ENCODE measurements at regions not wholly inside any gene's neighbourhood (a gene's known extent, or its start where the extent isn't known, plus 50 kb on each side); places are given as distances from the start of the nearest gene placed in this dataset.

GRCh38 chr4:124903995-124904722, 191.6 kb upstream of the ANKRD50 start:
- no peaks in the 10 kb centered on the region for H3K27me3 Mint-ChIP-seq
- no peak overlapping the region for H3K27ac Mint-ChIP-seq
- no peaks in the 10 kb centered on the region for H3K4me1 Mint-ChIP-seq
- peaks cover 1 to 4% (median 2%) of the 10 kb centered on the region in 3 donors for H3K9me3 Mint-ChIP-seq
- H3K4me3 Mint-ChIP-seq: no peak overlapping the region
- H3K36me3 Mint-ChIP-seq: no peaks in the 10 kb centered on the region

- H3K27me3 Mint-ChIP-seq: no peaks in the 10 kb centered on the region
- no peak overlapping the region for H3K27ac Mint-ChIP-seq
- H3K9me3 Mint-ChIP-seq: peaks cover 0 to 6% (median 3%) of the 10 kb centered on the region in 3 donors
- H3K4me1 Mint-ChIP-seq: no peaks in the 10 kb centered on the region
- no peaks in the 10 kb centered on the region for H3K36me3 Mint-ChIP-seq
- H3K4me3 Mint-ChIP-seq: no peak overlapping the region
Observed at GRCh38 chr4:124902001-124902515, 189.5 kb upstream of the ANKRD50 start.

GRCh38 chr4:124899997-124900396, 187.5 kb upstream of the ANKRD50 start:
- no peak overlapping the region for H3K4me3 Mint-ChIP-seq
- peaks cover 2 to 7% (median 2%) of the 10 kb centered on the region in 3 donors for H3K9me3 Mint-ChIP-seq
- H3K27me3 Mint-ChIP-seq: no peaks in the 10 kb centered on the region
- H3K27ac Mint-ChIP-seq: no peak overlapping the region
- H3K36me3 Mint-ChIP-seq: no peaks in the 10 kb centered on the region
- no peaks in the 10 kb centered on the region for H3K4me1 Mint-ChIP-seq

GRCh38 chr4:124890522-124890921, 178.0 kb upstream of the ANKRD50 start:
- Mint-ChIP-seq H3K27ac (no peak overlapping the region), H3K4me3 (no peak overlapping the region), H3K36me3 (no peaks in the 10 kb centered on the region), H3K27me3 (no peaks in the 10 kb centered on the region), H3K9me3 (peaks cover 2 to 5% (median 2%) of the 10 kb centered on the region in 3 donors), H3K4me1 (no peaks in the 10 kb centered on the region)

GRCh38 chr4:124887739-124888138, 175.2 kb upstream of the ANKRD50 start:
- Mint-ChIP-seq H3K27me3 (no peaks in the 10 kb centered on the region), H3K36me3 (no peaks in the 10 kb centered on the region), H3K4me3 (no peak overlapping the region), H3K9me3 (peaks cover 2 to 3% (median 2%) of the 10 kb centered on the region in 3 donors), H3K4me1 (no peaks in the 10 kb centered on the region), H3K27ac (no peak overlapping the region)

GRCh38 chr4:124884316-124884715, 171.8 kb upstream of the ANKRD50 start:
- peaks cover 0 to 3% (median 1%) of the 10 kb centered on the region in 3 donors for H3K9me3 Mint-ChIP-seq
- H3K36me3 Mint-ChIP-seq: no peaks in the 10 kb centered on the region
- H3K27ac Mint-ChIP-seq: no peak overlapping the region
- no peaks in the 10 kb centered on the region for H3K4me1 Mint-ChIP-seq
- H3K27me3 Mint-ChIP-seq: no peaks in the 10 kb centered on the region
- no peak overlapping the region for H3K4me3 Mint-ChIP-seq

GRCh38 chr4:124883632-124884031, 171.1 kb upstream of the ANKRD50 start:
- Mint-ChIP-seq H3K9me3 (peaks cover 0 to 3% (median 1%) of the 10 kb centered on the region in 3 donors), H3K36me3 (no peaks in the 10 kb centered on the region), H3K4me3 (no peak overlapping the region), H3K27me3 (no peaks in the 10 kb centered on the region), H3K27ac (no peak overlapping the region), H3K4me1 (no peaks in the 10 kb centered on the region)

GRCh38 chr4:124879195-124879594, 166.7 kb upstream of the ANKRD50 start:
- H3K9me3 Mint-ChIP-seq: peaks cover 6 to 8% (median 7%) of the 10 kb centered on the region in 3 donors

GRCh38 chr4:124874172-124874450, 161.6 kb upstream of the ANKRD50 start:
- peaks cover 1% of the 10 kb centered on the region for H3K36me3 Mint-ChIP-seq
- H3K4me1 Mint-ChIP-seq: peaks cover 0 to 2% (median 0%) of the 10 kb centered on the region in 3 donors
- H3K27me3 Mint-ChIP-seq: no peaks in the 10 kb centered on the region
- peaks cover 7 to 9% (median 8%) of the 10 kb centered on the region in 3 donors for H3K9me3 Mint-ChIP-seq
- H3K4me3 Mint-ChIP-seq: no peak overlapping the region
- no peak overlapping the region for H3K27ac Mint-ChIP-seq

More at GRCh38 chr4:124879195-124879594, 166.7 kb upstream of the ANKRD50 start:
- H3K27ac Mint-ChIP-seq: no peak overlapping the region
- H3K4me1 Mint-ChIP-seq: peaks cover 0 to 2% (median 0%) of the 10 kb centered on the region in 3 donors
- peaks cover 1% of the 10 kb centered on the region for H3K36me3 Mint-ChIP-seq
- no peaks in the 10 kb centered on the region for H3K27me3 Mint-ChIP-seq
- H3K4me3 Mint-ChIP-seq: no peak overlapping the region

GRCh38 chr4:124873361-124874171, 161.0 kb upstream of the ANKRD50 start:
- Mint-ChIP-seq H3K27me3 (no peaks in the 10 kb centered on the region), H3K4me3 (no peak overlapping the region), H3K9me3 (peaks cover 7 to 9% (median 8%) of the 10 kb centered on the region in 3 donors), H3K36me3 (peaks cover 1% of the 10 kb centered on the region), H3K4me1 (peaks cover 0 to 2% (median 0%) of the 10 kb centered on the region in 3 donors), H3K27ac (no peak overlapping the region)

GRCh38 chr4:124872659-124873058, 160.1 kb upstream of the ANKRD50 start:
- Mint-ChIP-seq H3K27ac (no peak overlapping the region), H3K36me3 (peaks cover 3% of the 10 kb centered on the region), H3K27me3 (no peaks in the 10 kb centered on the region), H3K9me3 (peaks cover 6 to 9% (median 8%) of the 10 kb centered on the region in 3 donors), H3K4me3 (no peak overlapping the region), H3K4me1 (peaks cover 0 to 2% (median 0%) of the 10 kb centered on the region in 3 donors)

- Mint-ChIP-seq H3K4me3 (no peak overlapping the region), H3K4me1 (no peaks in the 10 kb centered on the region), H3K27ac (no peak overlapping the region), H3K27me3 (no peaks in the 10 kb centered on the region), H3K9me3 (peaks cover 0 to 5% (median 0%) of the 10 kb centered on the region in 3 donors), H3K36me3 (peaks cover 1% of the 10 kb centered on the region)
Observed at GRCh38 chr4:124869961-124870495, 157.5 kb upstream of the ANKRD50 start.

- peaks cover 1% of the 10 kb centered on the region for H3K36me3 Mint-ChIP-seq
- H3K4me1 Mint-ChIP-seq: no peaks in the 10 kb centered on the region
- H3K27ac Mint-ChIP-seq: no peak overlapping the region
- H3K9me3 Mint-ChIP-seq: peaks cover 0 to 4% (median 0%) of the 10 kb centered on the region in 3 donors
- H3K27me3 Mint-ChIP-seq: no peaks in the 10 kb centered on the region
- H3K4me3 Mint-ChIP-seq: no peak overlapping the region
Observed at GRCh38 chr4:124868495-124868894, 156.0 kb upstream of the ANKRD50 start.

GRCh38 chr4:124867536-124867935, 155.0 kb upstream of the ANKRD50 start:
- peaks cover 0 to 2% (median 0%) of the 10 kb centered on the region in 3 donors for H3K9me3 Mint-ChIP-seq
- no peak overlapping the region for H3K4me3 Mint-ChIP-seq
- H3K27ac Mint-ChIP-seq: no peak overlapping the region
- H3K27me3 Mint-ChIP-seq: no peaks in the 10 kb centered on the region
- H3K4me1 Mint-ChIP-seq: no peaks in the 10 kb centered on the region
- peaks cover 1% of the 10 kb centered on the region for H3K36me3 Mint-ChIP-seq

- H3K27me3 Mint-ChIP-seq: no peaks in the 10 kb centered on the region
Observed at GRCh38 chr4:124866301-124866700, 153.8 kb upstream of the ANKRD50 start.

More at GRCh38 chr4:124866301-124866700, 153.8 kb upstream of the ANKRD50 start:
- H3K4me3 Mint-ChIP-seq: no peak overlapping the region
- no peaks in the 10 kb centered on the region for H3K4me1 Mint-ChIP-seq
- H3K27ac Mint-ChIP-seq: no peak overlapping the region
- peaks cover 0 to 1% (median 0%) of the 10 kb centered on the region in 3 donors for H3K9me3 Mint-ChIP-seq
- peaks cover 1% of the 10 kb centered on the region for H3K36me3 Mint-ChIP-seq

All from IgD-negative memory B cell (primary cell).